Thymus (tissue), 11 donors: ENCODE measurements at regions not wholly inside any gene's neighbourhood (a gene's known extent, or its start where the extent isn't known, plus 50 kb on each side); places are given as distances from the start of the nearest gene placed in this dataset.
"Not testable (repeated sequence)": the region's sequence is repeated elsewhere in the genome, so short reads cannot be mapped to it uniquely, and the experiment has no call there.

Source experiments
- DNase-seq, 9 donors: peaks; one replicate each; pipeline ENCODE4 v3.0.0-alpha.2; 2013; ENCODE audit warnings: low spot score in 9 of 9, low read depth in 6 of 9, missing footprints in 1 of 9
- H3K27ac ChIP-seq, 2 donors: one replicate each; pipeline ENCODE4 v1.5.1; 2013; ENCODE audit warnings: control low read depth in 1 of 2, low read depth in 1 of 2, low read length in 1 of 2, mild to moderate bottlenecking in 1 of 2, moderate library complexity in 1 of 2
- H3K27me3 ChIP-seq, 2 donors: one replicate each; pipeline ENCODE4 v1.5.1; 2013; ENCODE audit warnings: low read length in 1 of 2; ENCODE audit not compliant: control insufficient read depth in 2 of 2, insufficient read depth in 1 of 2
- H3K36me3 ChIP-seq, 2 donors: one replicate each; pipeline ENCODE4 v1.5.1; 2013; ENCODE audit warnings: low read length in 1 of 2, mild to moderate bottlenecking in 1 of 2, moderate library complexity in 1 of 2; ENCODE audit not compliant: control insufficient read depth in 2 of 2, insufficient read depth in 2 of 2
- H3K4me1 ChIP-seq, 2 donors: one replicate each; pipeline ENCODE4 v1.5.1; 2013; ENCODE audit warnings: low read length in 2 of 2; ENCODE audit not compliant: control insufficient read depth in 2 of 2, insufficient read depth in 2 of 2
- H3K4me3 ChIP-seq, 2 donors: one replicate each; pipeline ENCODE4 v1.5.1; 2013; ENCODE audit warnings: low read length in 2 of 2, control low read depth in 1 of 2, mild to moderate bottlenecking in 1 of 2
- H3K9me3 ChIP-seq, 2 donors: one replicate each; pipeline ENCODE4 v1.5.1; 2013; ENCODE audit warnings: low read length in 1 of 2, mild to moderate bottlenecking in 1 of 2; ENCODE audit not compliant: control insufficient read depth in 2 of 2, insufficient read depth in 1 of 2
- WGBS: extraction: QIAGEN DNeasy Blood & Tissue Kit; methylation state at CpG from one replicate; pipeline ENCODE4 v1.1.7; 2013; 5-methylcytosine and 5-hydroxymethylcytosine counted together
- donor health status: healthy.

DNA sequence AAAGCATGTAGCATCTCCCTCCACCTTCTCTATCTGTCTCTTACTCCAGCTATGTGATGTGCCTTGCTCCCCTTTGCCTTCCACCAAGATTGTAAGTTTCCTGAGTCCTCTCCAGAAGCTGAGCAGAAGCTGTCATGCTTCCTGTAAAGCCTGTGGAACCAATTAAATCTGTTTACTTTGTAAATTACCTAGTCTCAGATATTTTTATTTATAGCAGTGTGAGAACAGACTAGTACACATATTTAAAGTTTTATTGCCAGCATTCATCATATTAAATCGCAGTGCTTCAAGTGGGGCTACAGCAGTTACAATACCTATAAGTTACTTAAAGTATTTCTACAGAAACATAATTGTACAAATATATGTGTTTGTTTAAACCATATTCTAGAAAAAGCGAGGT is 973.1 kb downstream of the SLC16A7 start:
- Histone ChIP-seq H3K4me3 (no peak overlapping the region), H3K27ac (no peak overlapping the region), H3K36me3 (no peaks in the 10 kb centered on the region), H3K4me1 (no peaks in the 10 kb centered on the region), H3K9me3 (peaks cover 0 to 19% of the 10 kb centered on the region in 2 donors), H3K27me3 (no peaks in the 10 kb centered on the region)
- DNase-seq: no peak
- 88% methylated on average over 2 of the region's 2 CpGs for WGBS

DNA sequence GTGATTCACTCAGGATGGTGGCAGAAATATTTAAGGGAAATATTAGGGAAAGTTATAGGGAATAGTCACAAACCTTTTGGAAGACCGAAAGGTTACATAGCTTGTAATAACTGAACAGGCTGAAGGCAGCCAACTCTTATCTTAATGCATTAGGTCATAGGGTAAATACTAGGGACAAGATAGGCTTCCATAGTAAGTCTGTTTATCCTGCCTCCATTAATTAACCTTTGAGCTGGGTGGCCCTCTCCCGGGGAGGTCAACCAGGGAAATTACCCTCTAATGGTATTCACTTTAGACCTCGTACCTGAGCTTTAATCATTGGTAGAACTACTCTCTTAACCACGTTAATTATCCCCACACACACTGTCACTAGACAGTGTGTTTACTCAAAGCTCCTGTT is 981.8 kb downstream of the SLC16A7 start:
- WGBS: 81% methylated on average over 4 of the region's 4 CpGs
- Histone ChIP-seq H3K27me3 (no peaks in the 10 kb centered on the region), H3K36me3 (no peaks in the 10 kb centered on the region), H3K9me3 (no peaks in the 10 kb centered on the region), H3K4me3 (no peak overlapping the region), H3K27ac (no peak overlapping the region), H3K4me1 (no peaks in the 10 kb centered on the region)
- no peak for DNase-seq

DNA sequence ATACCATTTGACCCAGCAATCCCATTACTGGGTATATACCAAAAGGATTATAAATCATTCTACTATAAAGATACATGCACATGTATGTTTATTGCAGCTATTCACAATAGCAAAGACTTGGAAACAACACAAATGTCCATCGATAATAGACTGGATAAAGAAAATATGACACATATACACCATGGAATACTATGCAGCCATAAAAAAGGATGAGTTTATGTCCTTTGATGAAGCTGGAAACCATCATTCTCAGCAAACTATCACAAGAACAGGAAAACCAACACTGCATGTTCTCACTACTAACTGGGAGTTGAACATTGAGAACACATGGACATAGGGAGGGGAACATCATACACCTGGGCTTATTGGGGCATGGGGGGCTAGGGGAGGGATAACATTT is 991.8 kb downstream of the SLC16A7 start:
- not testable (repeated sequence) for H3K27me3 ChIP-seq, H3K9me3 ChIP-seq, H3K36me3 ChIP-seq, DNase-seq, H3K27ac ChIP-seq, H3K4me1 ChIP-seq, H3K4me3 ChIP-seq
- WGBS: 95% methylated on average over 1 of the region's 1 CpG

GRCh38 chr12:60594035-60594711 is 998.3 kb downstream of the SLC16A7 start:
- H3K4me1 ChIP-seq: no peaks in the 10 kb centered on the region
- WGBS: 90% methylated on average over 13 of the region's 13 CpGs
- H3K36me3 ChIP-seq: no peaks in the 10 kb centered on the region
- H3K9me3 ChIP-seq: peaks cover 3 to 11% of the 10 kb centered on the region in 2 donors
- no peak overlapping the region for H3K4me3 ChIP-seq
- no peak for DNase-seq
- H3K27me3 ChIP-seq: no peaks in the 10 kb centered on the region
- no peak overlapping the region for H3K27ac ChIP-seq

DNA sequence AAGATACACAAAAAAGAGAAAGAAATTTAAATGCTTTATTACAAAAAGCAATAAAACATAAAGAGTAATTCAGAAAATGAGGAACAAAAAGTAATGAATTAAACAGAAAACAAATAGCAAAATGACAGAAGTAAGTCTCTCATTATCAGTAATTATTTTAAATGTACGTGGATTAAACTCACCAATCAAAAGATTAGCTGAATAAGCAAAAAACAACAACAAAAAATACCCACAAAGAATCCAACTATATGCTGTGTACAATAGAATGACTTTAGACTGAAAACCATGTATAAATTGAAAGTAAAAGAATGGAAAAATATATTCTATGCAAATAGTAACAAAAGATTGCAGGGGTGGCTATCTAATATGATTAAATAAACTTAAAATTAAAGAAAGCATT is 1006.8 kb downstream of the SLC16A7 start:
- H3K4me1 ChIP-seq: no peaks in the 10 kb centered on the region
- 75% methylated on average over 1 of the region's 1 CpG for WGBS

GRCh38 chr12:60603475-60603874 is 1007.6 kb downstream of the SLC16A7 start:
- not testable (repeated sequence) for H3K27me3 ChIP-seq, DNase-seq, H3K4me3 ChIP-seq, H3K4me1 ChIP-seq, H3K27ac ChIP-seq, H3K36me3 ChIP-seq
- WGBS: 84% methylated on average over 5 of the region's 5 CpGs
- H3K9me3 ChIP-seq: peaks cover 0 to 12% of the 10 kb centered on the region in 2 donors

More for the DNA sequence above, 1006.8 kb downstream of the SLC16A7 start:
- Histone ChIP-seq H3K9me3 (peaks cover 0 to 9% of the 10 kb centered on the region in 2 donors), H3K27ac (no peak overlapping the region), H3K4me3 (no peak overlapping the region), H3K27me3 (no peaks in the 10 kb centered on the region), H3K36me3 (no peaks in the 10 kb centered on the region)
- DNase-seq: no peak

DNA sequence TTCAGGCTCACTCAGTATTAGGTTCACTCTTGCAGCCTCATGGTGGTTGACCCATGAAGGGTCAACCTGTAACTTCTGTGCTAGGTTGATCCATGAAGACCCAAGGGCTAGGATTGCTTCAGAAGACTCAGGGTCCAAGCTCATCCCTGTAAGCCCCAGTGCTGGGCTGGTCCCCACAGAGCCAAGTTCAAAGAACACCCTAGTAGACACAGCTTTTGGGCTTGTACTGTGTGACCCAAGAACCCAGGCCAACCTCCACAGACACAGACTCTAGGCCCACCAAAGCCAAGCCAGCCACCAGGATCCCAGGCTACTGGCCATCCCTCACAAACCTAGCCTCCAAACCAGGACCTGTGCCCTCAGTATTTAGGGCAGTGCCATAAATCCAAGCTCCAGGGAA is 1020.6 kb downstream of the SLC16A7 start:
- DNase-seq: no peak
- H3K4me1 ChIP-seq: no peaks in the 10 kb centered on the region
- no peak overlapping the region for H3K27ac ChIP-seq
- no peaks in the 10 kb centered on the region for H3K36me3 ChIP-seq
- H3K4me3 ChIP-seq: no peak overlapping the region
- H3K9me3 ChIP-seq: peaks cover 5 to 38% of the 10 kb centered on the region in 2 donors
- no peaks in the 10 kb centered on the region for H3K27me3 ChIP-seq

- Histone ChIP-seq H3K27ac (no peak overlapping the region), H3K9me3 (no peaks in the 10 kb centered on the region), H3K4me1 (no peaks in the 10 kb centered on the region), H3K4me3 (no peak overlapping the region), H3K36me3 (no peaks in the 10 kb centered on the region), H3K27me3 (no peaks in the 10 kb centered on the region)
- DNase-seq: no peak
- 96% methylated on average over 1 of the region's 1 CpG for WGBS
These were observed 1035.0 kb downstream of the SLC16A7 start for GRCh38 chr12:60630796-60631195.

GRCh38 chr12:60644076-60644475 is 1048.2 kb downstream of the SLC16A7 start:
- 78% methylated on average over 1 of the region's 1 CpG for WGBS
- Histone ChIP-seq H3K27ac (no peak overlapping the region), H3K9me3 (peaks cover 0 to 9% of the 10 kb centered on the region in 2 donors), H3K4me3 (no peak overlapping the region), H3K36me3 (no peaks in the 10 kb centered on the region), H3K27me3 (no peaks in the 10 kb centered on the region), H3K4me1 (no peaks in the 10 kb centered on the region)
- DNase-seq: no peak
